ENCODE measurements at regions not wholly inside any gene's neighbourhood (a gene's known extent, or its start where the extent isn't known, plus 50 kb on each side); places are given as distances from the start of the nearest gene placed in this dataset.
A peak's percentile ranks its signal among the peaks of the same experiment; 100 is the strongest.

DNA sequence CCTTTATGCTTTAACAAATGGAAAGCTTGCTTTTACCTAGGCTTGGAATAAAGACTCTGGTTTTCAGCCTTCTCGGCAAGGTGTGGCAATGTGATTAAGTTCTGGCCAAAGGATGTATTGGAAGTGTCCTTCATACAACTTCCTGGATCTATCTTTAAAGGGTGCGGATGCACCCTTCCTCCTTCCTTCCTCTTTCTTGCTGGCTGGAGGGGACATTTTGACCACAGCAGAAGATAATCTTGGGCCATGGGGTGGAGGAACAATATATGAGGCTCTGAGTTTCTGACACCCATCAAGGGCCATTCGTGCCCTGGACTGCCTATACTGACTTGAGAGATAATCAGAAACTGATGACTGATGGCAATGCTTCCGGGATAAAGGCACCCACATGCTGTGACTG, 145.7 kb downstream of the ACER2 start:
- TF ChIP-seq, protein P1, sequence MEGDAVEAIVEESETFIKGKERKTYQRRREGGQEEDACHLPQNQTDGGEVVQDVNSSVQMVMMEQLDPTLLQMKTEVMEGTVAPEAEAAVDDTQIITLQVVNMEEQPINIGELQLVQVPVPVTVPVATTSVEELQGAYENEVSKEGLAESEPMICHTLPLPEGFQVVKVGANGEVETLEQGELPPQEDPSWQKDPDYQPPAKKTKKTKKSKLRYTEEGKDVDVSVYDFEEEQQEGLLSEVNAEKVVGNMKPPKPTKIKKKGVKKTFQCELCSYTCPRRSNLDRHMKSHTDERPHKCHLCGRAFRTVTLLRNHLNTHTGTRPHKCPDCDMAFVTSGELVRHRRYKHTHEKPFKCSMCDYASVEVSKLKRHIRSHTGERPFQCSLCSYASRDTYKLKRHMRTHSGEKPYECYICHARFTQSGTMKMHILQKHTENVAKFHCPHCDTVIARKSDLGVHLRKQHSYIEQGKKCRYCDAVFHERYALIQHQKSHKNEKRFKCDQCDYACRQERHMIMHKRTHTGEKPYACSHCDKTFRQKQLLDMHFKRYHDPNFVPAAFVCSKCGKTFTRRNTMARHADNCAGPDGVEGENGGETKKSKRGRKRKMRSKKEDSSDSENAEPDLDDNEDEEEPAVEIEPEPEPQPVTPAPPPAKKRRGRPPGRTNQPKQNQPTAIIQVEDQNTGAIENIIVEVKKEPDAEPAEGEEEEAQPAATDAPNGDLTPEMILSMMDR (IDR thresholded peaks at IDR 0.05; ENCODE audit: control insufficient read depth, extremely low read depth, insufficient read depth): no peak
- no peak for DNase-seq (ENCODE audit: low read depth)

DNA sequence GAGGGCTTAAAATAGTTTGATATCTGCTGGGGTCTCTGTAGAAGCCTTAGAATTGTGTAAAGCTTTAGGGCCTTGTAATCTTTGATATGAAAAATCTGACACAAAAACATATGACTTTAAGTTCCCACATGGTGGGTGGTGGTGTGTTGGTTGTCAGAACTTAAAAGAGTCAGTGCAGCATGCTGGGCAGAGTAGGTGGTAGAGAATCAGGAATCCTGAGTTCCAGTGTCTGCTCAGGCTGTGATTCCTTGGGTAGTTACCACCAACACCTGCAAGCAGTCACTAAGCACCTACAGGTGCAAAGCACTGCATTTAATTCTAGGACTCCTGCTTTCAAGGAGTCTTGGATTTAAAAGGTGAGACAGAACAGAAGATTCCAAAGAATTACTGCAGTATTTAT, 144.6 kb downstream of the ACER2 start:
- no peak for DNase-seq (ENCODE audit: low read depth)
- H3K4me3 ChIP-seq (ENCODE audit: low read depth, low read length): no peak overlapping the region
- TF ChIP-seq, protein P1 (IDR thresholded peaks at IDR 0.05; ENCODE audit: control insufficient read depth, extremely low read depth, insufficient read depth): no peak

More for the DNA sequence above, 145.7 kb downstream of the ACER2 start:
- no peak overlapping the region for H3K4me3 ChIP-seq (ENCODE audit: low read depth, low read length)

DNA sequence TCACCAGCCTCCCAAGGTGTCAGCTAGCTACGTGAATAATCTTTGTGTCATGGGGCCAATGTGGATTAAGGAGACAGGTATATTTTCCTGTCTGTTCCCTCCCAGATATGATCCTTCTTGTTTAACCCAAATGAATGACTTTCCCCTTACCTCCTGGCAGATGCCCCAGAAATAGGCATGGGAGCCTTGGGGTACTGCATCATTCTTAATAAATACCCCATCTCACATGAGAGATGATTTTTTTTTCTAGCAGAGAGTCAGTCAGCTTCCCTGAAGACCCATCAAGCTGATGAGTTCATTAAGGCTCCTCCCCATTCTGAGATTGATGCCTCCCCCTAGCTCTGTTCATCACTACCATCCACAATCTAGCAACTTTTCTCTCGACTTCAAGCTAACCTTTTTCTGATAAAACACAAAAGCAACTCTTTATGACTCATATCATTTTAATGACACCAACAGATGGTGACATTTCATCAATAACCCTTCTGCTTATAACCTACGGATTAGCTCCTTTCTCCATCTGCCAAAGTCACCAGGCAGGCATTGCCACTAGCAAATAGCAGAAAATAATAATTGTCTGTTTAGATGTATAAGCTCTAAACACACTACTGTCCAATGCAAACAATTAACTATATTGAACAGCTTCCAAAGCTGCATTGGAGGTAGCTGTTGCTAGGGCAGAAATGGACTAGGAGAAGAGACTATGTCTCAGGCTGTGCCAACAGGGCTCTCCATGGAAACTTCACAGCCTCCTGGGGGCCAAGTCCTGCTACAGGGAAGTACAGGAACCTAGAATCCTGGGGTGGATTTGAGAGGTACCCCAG, 143.7 kb downstream of the ACER2 start:
- peak; percentile 61 for DNase-seq (ENCODE audit: low read depth)
- no peak overlapping the region for H3K4me3 ChIP-seq (ENCODE audit: low read depth, low read length)
- TF ChIP-seq, protein P1 (IDR thresholded peaks at IDR 0.05; ENCODE audit: control insufficient read depth, extremely low read depth, insufficient read depth): no peak

DNA sequence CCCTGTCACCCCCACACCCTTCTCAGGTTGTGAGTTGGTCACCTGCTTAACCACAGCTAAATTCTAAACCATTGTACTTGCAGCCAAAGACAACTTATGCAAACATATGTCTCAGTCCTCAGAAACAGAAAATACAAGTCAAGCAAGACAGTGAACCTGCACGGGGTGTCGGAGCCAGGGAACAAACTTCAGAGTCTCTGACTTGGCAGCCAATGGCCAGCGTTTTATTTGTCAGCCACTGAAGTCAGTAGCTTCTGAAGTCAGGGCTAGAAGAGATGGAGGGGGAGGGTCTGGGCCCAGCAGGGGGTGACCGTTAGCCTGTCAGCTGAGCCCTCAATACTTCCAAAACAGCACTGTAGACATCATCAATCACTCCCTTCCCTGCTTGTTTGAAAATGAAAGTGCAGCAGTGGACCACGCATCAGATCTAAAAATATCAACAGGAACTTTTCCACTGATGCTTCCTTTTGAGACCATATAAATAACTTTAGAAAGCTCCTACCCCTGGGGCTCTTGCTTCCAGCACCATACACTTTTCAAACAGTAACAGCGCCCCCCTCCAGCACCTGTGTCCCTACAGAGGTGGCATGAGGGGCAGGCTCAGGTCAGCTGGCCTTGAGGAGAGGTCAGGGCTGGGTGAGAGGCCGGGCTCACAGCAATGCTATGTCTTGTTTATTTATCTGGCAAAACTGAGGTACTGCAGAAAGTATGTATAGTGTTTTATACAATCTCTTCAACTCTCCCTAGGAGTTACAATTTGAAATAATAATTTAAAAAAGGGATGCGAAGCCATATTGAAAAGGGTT, 142.5 kb downstream of the ACER2 start:
- H3K4me3 ChIP-seq (ENCODE audit: low read depth, low read length): peak overlapping the region; percentile 13; the same call in 1 of the 2 replicates
- DNase-seq (ENCODE audit: low read depth): peak; percentile 59
- TF ChIP-seq, protein P1 (IDR thresholded peaks at IDR 0.05; ENCODE audit: control insufficient read depth, extremely low read depth, insufficient read depth): no peak

DNA sequence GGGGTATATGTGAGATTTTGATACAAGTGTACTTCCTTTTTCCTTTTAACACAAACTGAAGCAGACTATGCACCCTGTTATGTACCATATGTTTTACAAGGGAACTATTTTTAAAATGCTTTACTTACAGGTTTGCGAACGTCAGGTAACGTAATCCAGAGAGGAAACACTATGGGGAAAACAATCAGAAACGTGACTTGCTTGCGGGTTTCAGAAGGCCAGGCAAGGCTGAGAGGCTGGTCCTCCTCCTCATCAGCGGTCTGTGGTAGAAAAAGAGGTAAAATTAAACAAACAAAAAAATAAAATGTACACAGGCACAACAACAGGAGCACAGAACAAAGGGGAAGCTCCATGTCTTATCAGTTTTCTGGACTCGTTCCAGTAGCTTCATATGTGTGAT, 141.2 kb downstream of the ACER2 start:
- no peak for DNase-seq (ENCODE audit: low read depth)
- TF ChIP-seq, protein P1 (IDR thresholded peaks at IDR 0.05; ENCODE audit: control insufficient read depth, extremely low read depth, insufficient read depth): no peak
- no peak overlapping the region for H3K4me3 ChIP-seq (ENCODE audit: low read depth, low read length)

DNA sequence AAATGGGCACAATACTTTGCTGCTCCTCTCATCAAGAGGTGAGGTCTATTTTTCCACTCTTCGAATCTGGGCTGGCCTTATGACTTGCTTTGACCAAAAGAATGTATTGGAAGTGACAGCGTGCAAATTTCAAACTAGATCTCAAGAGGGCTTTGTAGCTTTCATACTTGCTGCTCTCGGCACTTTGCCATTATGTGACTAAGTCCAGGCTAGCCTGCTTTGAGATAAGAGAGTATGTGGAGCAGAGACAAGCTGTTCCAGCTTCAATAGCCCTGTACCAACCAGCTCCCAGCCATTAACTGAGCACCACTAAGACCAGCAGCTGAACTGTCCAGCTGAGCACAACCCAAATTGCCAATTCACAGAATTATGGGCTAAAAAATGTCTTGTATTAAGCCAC, 124.6 kb downstream of the ACER2 start:
- no peak for DNase-seq (ENCODE audit: low read depth)
- no peak overlapping the region for H3K4me3 ChIP-seq (ENCODE audit: low read depth, low read length)
- TF ChIP-seq, protein P1 (IDR thresholded peaks at IDR 0.05; ENCODE audit: control insufficient read depth, extremely low read depth, insufficient read depth): no peak

All from LNCaP clone FGC (cell line).